Left kidney (tissue), 1 donor: ENCODE measurements at regions not wholly inside any gene's neighbourhood (a gene's known extent, or its start where the extent isn't known, plus 50 kb on each side); places are given as distances from the start of the nearest gene placed in this dataset.
"Not testable (repeated sequence)": the region's sequence is repeated elsewhere in the genome, so short reads cannot be mapped to it uniquely, and the experiment has no call there.

Experiments used
- DNase-seq: peaks from one replicate; pipeline ENCODE4 v3.0.0-alpha.2; 2013

- DNase-seq: no peak
Observed at GRCh38 chr12:31820832-31821231, 92.0 kb upstream of the AMN1 start.

- no peak for DNase-seq
Observed at GRCh38 chr12:31819427-31819826, 90.6 kb upstream of the AMN1 start.

GRCh38 chr12:31818623-31819268, 89.9 kb upstream of the AMN1 start:
- DNase-seq: no peak

GRCh38 chr12:31817120-31817519, 88.3 kb upstream of the AMN1 start:
- no peak for DNase-seq

- DNase-seq: no peak
Observed at GRCh38 chr12:31815096-31815495, 86.3 kb upstream of the AMN1 start.

- no peak for DNase-seq
Observed at GRCh38 chr12:31813305-31813704, 84.5 kb upstream of the AMN1 start.

GRCh38 chr12:31807773-31808097, 78.9 kb upstream of the AMN1 start:
- DNase-seq: no peak

- DNase-seq: not testable (repeated sequence)
Observed at GRCh38 chr12:31807081-31807772, 78.4 kb upstream of the AMN1 start.

GRCh38 chr12:31805681-31806080, 76.9 kb upstream of the AMN1 start:
- DNase-seq: not testable (repeated sequence)

GRCh38 chr12:31804707-31805106, 75.9 kb upstream of the AMN1 start:
- DNase-seq: not testable (repeated sequence)

- DNase-seq: no peak
Observed at GRCh38 chr12:31804185-31804504, 75.3 kb upstream of the AMN1 start.

GRCh38 chr12:31803306-31804184, 74.7 kb upstream of the AMN1 start:
- no peak for DNase-seq

GRCh38 chr12:31801872-31802271, 73.1 kb upstream of the AMN1 start:
- no peak for DNase-seq

- no peak for DNase-seq
Observed at GRCh38 chr12:31797230-31797872, 68.5 kb upstream of the AMN1 start.

- no peak for DNase-seq
Observed at GRCh38 chr12:31796270-31796951, 67.6 kb upstream of the AMN1 start.

- DNase-seq: no peak
Observed at GRCh38 chr12:31794745-31795144, 65.9 kb upstream of the AMN1 start.

GRCh38 chr12:31791265-31791664, 62.4 kb upstream of the AMN1 start:
- DNase-seq: not testable (repeated sequence)

- DNase-seq: no peak
Observed at GRCh38 chr12:31790759-31791158, 61.9 kb upstream of the AMN1 start.

GRCh38 chr12:31785318-31785717, 56.5 kb upstream of the AMN1 start:
- DNase-seq: no peak

GRCh38 chr12:31783996-31784645, 55.3 kb upstream of the AMN1 start:
- DNase-seq: no peak

GRCh38 chr12:31783556-31783955, 54.7 kb upstream of the AMN1 start:
- DNase-seq: no peak
